ENCODE measurements at regions not wholly inside any gene's neighbourhood (a gene's known extent, or its start where the extent isn't known, plus 50 kb on each side); places are given as distances from the start of the nearest gene placed in this dataset.

- TF ChIP-seq CTCF (IDR thresholded peaks at IDR 0.05) (no peak), POLR2A (IDR thresholded peaks at IDR 0.05) (no peak)
Observed at GRCh38 chr5:101067429-101067828, 164.3 kb upstream of the ST8SIA4 start.

Data from uterus (tissue), 2 donors.